ENCODE measurements at regions not wholly inside any gene's neighbourhood (a gene's known extent, or its start where the extent isn't known, plus 50 kb on each side); places are given as distances from the start of the nearest gene placed in this dataset.

DNA sequence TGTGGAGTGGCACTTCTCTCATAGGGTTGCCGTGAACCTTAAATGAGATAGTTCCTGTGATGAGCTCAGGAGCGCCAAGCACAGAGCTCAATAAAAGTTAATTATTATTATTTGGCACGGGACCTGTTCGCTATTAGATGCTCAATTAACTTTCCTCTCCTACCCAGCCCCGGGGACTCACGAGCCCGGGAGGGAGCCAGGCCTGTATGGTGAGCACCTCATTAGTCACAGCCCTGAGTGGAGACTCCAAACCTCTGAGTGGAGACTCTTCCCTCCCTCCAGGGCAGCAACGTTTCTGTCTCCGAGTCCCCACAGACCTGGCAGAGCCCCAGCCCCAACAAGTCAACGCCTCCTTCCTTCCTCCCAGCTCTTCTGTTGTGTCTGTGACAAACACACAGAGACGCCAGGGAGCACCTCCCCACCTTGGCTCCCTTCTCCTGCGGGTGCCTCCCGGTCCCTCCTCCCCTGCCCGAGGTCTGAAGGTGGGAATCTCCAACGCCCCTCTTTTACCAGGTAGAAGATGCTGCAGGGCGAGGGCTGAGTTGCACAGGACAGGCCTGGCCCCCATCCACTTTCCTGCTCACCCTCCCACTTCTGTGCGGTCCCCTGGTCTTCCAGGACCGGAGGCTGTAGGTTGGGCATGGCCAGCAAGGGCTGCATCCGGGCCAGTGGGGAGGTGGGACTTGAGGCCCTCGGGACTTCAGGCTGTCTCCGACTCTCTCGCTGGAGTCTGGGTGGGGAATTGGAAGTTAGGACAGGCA is 52.7 kb upstream of the ODC1 start:
- no peak for TF ChIP-seq ESRRG (CRISPR knock-in tag; IDR thresholded peaks at IDR 0.05)
- TF ChIP-seq, protein P1, sequence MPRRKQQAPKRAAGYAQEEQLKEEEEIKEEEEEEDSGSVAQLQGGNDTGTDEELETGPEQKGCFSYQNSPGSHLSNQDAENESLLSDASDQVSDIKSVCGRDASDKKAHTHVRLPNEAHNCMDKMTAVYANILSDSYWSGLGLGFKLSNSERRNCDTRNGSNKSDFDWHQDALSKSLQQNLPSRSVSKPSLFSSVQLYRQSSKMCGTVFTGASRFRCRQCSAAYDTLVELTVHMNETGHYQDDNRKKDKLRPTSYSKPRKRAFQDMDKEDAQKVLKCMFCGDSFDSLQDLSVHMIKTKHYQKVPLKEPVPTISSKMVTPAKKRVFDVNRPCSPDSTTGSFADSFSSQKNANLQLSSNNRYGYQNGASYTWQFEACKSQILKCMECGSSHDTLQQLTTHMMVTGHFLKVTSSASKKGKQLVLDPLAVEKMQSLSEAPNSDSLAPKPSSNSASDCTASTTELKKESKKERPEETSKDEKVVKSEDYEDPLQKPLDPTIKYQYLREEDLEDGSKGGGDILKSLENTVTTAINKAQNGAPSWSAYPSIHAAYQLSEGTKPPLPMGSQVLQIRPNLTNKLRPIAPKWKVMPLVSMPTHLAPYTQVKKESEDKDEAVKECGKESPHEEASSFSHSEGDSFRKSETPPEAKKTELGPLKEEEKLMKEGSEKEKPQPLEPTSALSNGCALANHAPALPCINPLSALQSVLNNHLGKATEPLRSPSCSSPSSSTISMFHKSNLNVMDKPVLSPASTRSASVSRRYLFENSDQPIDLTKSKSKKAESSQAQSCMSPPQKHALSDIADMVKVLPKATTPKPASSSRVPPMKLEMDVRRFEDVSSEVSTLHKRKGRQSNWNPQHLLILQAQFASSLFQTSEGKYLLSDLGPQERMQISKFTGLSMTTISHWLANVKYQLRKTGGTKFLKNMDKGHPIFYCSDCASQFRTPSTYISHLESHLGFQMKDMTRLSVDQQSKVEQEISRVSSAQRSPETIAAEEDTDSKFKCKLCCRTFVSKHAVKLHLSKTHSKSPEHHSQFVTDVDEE (CRISPR knock-in tag; IDR thresholded peaks at IDR 0.05), result no peak
- no peak for TF ChIP-seq TOX (CRISPR knock-in tag; IDR thresholded peaks at IDR 0.05; ENCODE audit: borderline replicate concordance)
- TF ChIP-seq, protein P2, sequence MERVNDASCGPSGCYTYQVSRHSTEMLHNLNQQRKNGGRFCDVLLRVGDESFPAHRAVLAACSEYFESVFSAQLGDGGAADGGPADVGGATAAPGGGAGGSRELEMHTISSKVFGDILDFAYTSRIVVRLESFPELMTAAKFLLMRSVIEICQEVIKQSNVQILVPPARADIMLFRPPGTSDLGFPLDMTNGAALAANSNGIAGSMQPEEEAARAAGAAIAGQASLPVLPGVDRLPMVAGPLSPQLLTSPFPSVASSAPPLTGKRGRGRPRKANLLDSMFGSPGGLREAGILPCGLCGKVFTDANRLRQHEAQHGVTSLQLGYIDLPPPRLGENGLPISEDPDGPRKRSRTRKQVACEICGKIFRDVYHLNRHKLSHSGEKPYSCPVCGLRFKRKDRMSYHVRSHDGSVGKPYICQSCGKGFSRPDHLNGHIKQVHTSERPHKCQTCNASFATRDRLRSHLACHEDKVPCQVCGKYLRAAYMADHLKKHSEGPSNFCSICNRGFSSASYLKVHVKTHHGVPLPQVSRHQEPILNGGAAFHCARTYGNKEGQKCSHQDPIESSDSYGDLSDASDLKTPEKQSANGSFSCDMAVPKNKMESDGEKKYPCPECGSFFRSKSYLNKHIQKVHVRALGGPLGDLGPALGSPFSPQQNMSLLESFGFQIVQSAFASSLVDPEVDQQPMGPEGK (CRISPR knock-in tag; IDR thresholded peaks at IDR 0.05; ENCODE audit: borderline replicate concordance), result no peak
- no peak for TF ChIP-seq PPARA (CRISPR knock-in tag; IDR thresholded peaks at IDR 0.05; ENCODE audit: borderline replicate concordance)
- TF ChIP-seq ZFP3 (CRISPR knock-in tag; IDR thresholded peaks at IDR 0.05), result no peak
- TF ChIP-seq RARB (CRISPR knock-in tag; IDR thresholded peaks at IDR 0.05), result no peak
- no peak for TF ChIP-seq GLIS3 (CRISPR knock-in tag; IDR thresholded peaks at IDR 0.05)
- TF ChIP-seq OSR1 (CRISPR knock-in tag; IDR thresholded peaks at IDR 0.05), result no peak
- TF ChIP-seq CSRNP3 (CRISPR knock-in tag; IDR thresholded peaks at IDR 0.05), result no peak
- TF ChIP-seq, protein P3, sequence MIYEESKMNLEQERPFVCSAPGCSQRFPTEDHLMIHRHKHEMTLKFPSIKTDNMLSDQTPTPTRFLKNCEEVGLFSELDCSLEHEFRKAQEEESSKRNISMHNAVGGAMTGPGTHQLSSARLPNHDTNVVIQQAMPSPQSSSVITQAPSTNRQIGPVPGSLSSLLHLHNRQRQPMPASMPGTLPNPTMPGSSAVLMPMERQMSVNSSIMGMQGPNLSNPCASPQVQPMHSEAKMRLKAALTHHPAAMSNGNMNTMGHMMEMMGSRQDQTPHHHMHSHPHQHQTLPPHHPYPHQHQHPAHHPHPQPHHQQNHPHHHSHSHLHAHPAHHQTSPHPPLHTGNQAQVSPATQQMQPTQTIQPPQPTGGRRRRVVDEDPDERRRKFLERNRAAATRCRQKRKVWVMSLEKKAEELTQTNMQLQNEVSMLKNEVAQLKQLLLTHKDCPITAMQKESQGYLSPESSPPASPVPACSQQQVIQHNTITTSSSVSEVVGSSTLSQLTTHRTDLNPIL (CRISPR knock-in tag; IDR thresholded peaks at IDR 0.05; ENCODE audit: low read depth), result no peak
- no peak for TF ChIP-seq ZNF8 (CRISPR knock-in tag; IDR thresholded peaks at IDR 0.05)
- no peak for ATAC-seq

DNA sequence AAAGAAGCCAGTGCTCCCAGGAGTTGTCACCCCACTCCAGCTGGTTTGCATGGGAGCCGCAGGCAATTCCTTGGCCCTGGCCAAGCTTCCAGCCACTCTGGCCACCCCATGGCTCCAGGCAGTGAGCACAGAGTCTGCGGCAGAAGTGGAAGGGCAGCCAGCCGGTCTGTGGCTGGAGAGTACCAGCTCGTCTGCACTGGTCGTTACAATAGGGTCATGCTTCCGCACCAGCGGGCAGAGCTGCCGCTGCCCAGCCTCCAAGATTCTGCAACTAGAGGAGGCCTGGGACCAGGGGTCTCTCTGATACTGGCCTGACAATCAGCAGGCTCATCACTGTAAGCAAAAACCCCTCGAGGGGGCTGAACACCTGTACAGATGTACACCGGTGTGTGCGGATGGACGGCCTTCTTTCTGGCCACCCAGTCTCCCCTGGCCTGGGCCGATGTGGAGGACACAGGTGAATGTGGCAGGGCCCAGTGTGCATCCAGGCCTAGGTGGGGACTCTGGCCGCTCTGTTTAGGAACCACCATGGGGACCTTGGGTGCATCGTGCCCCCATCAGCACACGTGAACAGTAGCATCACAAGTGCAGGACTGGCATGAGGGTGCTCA is 51.9 kb upstream of the ODC1 start:
- TF ChIP-seq ZNF70 (CRISPR knock-in tag; IDR thresholded peaks at IDR 0.05) (no peak), CSRNP3 (CRISPR knock-in tag; IDR thresholded peaks at IDR 0.05) (no peak)
- TF ChIP-seq, protein P4, sequence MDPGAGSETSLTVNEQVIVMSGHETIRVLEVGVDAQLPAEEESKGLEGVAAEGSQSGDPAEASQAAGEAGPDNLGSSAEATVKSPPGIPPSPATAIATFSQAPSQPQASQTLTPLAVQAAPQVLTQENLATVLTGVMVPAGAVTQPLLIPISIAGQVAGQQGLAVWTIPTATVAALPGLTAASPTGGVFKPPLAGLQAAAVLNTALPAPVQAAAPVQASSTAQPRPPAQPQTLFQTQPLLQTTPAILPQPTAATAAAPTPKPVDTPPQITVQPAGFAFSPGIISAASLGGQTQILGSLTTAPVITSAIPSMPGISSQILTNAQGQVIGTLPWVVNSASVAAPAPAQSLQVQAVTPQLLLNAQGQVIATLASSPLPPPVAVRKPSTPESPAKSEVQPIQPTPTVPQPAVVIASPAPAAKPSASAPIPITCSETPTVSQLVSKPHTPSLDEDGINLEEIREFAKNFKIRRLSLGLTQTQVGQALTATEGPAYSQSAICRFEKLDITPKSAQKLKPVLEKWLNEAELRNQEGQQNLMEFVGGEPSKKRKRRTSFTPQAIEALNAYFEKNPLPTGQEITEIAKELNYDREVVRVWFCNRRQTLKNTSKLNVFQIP (CRISPR knock-in tag; IDR thresholded peaks at IDR 0.05; ENCODE audit: borderline replicate concordance, low read depth), result no peak
- ATAC-seq, result no peak

DNA sequence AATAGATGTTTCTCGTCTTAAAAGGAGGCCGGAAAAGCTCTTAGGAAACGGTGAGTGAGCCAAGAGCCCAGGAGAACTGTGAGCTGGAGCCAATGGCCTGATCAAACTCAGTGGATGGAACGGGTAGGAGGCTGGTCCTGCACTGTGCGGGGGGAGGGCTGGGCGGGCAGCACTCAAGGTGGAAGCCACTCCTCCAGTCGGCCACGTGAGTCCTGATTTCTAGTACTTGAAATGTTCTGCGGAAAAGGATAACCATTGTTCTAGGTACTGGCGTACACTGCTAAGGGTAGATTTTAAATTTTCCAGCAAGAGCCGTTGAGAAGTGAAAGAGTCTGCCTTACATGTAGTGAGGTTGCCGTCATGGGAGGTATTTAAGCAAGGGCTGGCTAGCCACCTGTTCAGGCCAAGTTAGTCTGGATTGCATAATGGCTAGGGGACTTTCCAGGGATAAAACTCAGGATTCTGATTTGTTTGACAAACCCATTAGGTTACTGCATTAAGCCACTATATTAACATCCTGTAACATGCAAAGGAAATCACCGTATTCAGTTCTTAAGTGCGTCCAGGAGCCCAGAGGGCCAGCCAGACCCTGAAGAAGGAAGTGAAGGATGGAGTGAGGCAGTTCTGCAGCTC is 51.3 kb upstream of the ODC1 start:
- ATAC-seq, result no peak
- TF ChIP-seq SNAI2 (CRISPR knock-in tag; IDR thresholded peaks at IDR 0.05) (no peak), BACH2 (CRISPR knock-in tag; IDR thresholded peaks at IDR 0.05; ENCODE audit: borderline replicate concordance) (no peak), CSRNP3 (CRISPR knock-in tag; IDR thresholded peaks at IDR 0.05) (no peak), ZNF70 (CRISPR knock-in tag; IDR thresholded peaks at IDR 0.05) (no peak), TCF4 (CRISPR knock-in tag; IDR thresholded peaks at IDR 0.05; ENCODE audit: borderline replicate concordance) (no peak), OSR1 (CRISPR knock-in tag; IDR thresholded peaks at IDR 0.05) (no peak)
- TF ChIP-seq, protein P4 (CRISPR knock-in tag; IDR thresholded peaks at IDR 0.05; ENCODE audit: borderline replicate concordance, low read depth), result no peak
- TF ChIP-seq, protein P1 (CRISPR knock-in tag; IDR thresholded peaks at IDR 0.05), result no peak
